A673 (cell line): ENCODE measurements at regions not wholly inside any gene's neighbourhood (a gene's known extent, or its start where the extent isn't known, plus 50 kb on each side); places are given as distances from the start of the nearest gene placed in this dataset.

Experiments used
- BruUV-seq: library from RNA; stranded (reverse); fragments of 400-500 nt; replicated peaks from 2 replicates; lab custom pipeline; 2021; lab: Mats Ljungman, UMichigan
- CTCF ChIA-PET: fragments of 300-600 bp; sonication (Branson Sonifier 250); formaldehyde crosslinking; loops from one replicate; lab custom pipeline; 2022; ENCODE audit warnings: antibody characterized with exemption; lab: Charles Lee
- POLR2A ChIA-PET: fragments of 300-600 bp; sonication (Branson Sonifier 250); formaldehyde crosslinking; loops from one replicate; lab custom pipeline; 2022; ENCODE audit warnings: antibody characterized with exemption; ENCODE audit not compliant: low non-redundant PET; lab: Charles Lee
- DNase-seq: peaks from one replicate; pipeline ENCODE4 v3.0.0-alpha.2; 2015; ENCODE audit warnings: low spot score
- H3K27ac ChIP-seq: fragments of 200-600 bp; sonication (generic); 2 replicates; pipeline ENCODE4 v1.5.1; 2016; ENCODE audit warnings: mixed run types, low read depth, mild to moderate bottlenecking, mixed read lengths, antibody characterized with exemption, low read length; ENCODE audit not compliant: poor library complexity, severe bottlenecking
- H3K27me3 ChIP-seq: fragments of 200-600 bp; sonication (generic); replicated peaks from 2 replicates; pipeline ENCODE4 v1.6.1; 2017; ENCODE audit warnings: mixed run types, low read depth, mild to moderate bottlenecking, mixed read lengths, antibody characterized with exemption, low read length; ENCODE audit not compliant: insufficient read depth, poor library complexity
- H3K36me3 ChIP-seq: fragments of 200-600 bp; sonication (generic); 2 replicates; pipeline ENCODE4 v1.6.1; 2016; ENCODE audit warnings: mixed run types, mild to moderate bottlenecking, mixed read lengths, antibody characterized with exemption, low read length; ENCODE audit not compliant: insufficient read depth, poor library complexity, severe bottlenecking
- H3K4me1 ChIP-seq: fragments of 200-600 bp; sonication (generic); 2 replicates; pipeline ENCODE4 v1.6.1; 2017; ENCODE audit warnings: mixed run types, mild to moderate bottlenecking, mixed read lengths, antibody characterized with exemption, low read length; ENCODE audit not compliant: insufficient read depth, poor library complexity, severe bottlenecking
- H3K4me3 ChIP-seq: fragments of 200-600 bp; sonication (generic); 2 replicates; pipeline ENCODE4 v1.5.1; 2016; ENCODE audit warnings: low read depth, mixed run types, mild to moderate bottlenecking, mixed read lengths, low read length; ENCODE audit not compliant: poor library complexity, severe bottlenecking
- H3K9me3 ChIP-seq: fragments of 200-600 bp; sonication (generic); 2 replicates; pipeline ENCODE4 v1.6.1; 2016; ENCODE audit warnings: mixed run types, low read depth, mild to moderate bottlenecking, mixed read lengths, antibody characterized with exemption, low read length; ENCODE audit not compliant: poor library complexity, severe bottlenecking
- CTCF ChIP-seq: fragments of 300-800, 200-600 bp; sonication (generic); conservative IDR thresholded peaks from 2 replicates; pipeline ENCODE4 v1.5.1; 2017; ENCODE audit warnings: low read depth, mild to moderate bottlenecking, antibody characterized with exemption, low read length, moderate library complexity, mixed read lengths
- EZH2 ChIP-seq: fragments of 200-600 bp; sonication (generic); IDR thresholded peaks from 2 replicates; pipeline ENCODE4 v1.6.1; 2017; ENCODE audit warnings: borderline replicate concordance, low read depth, mild to moderate bottlenecking, mixed read lengths, antibody characterized with exemption, low read length; ENCODE audit not compliant: poor library complexity, severe bottlenecking
- intact Hi-C: fragments of 100-400 bp; cut with micrococcal nuclease; formaldehyde crosslinking; loops from one replicate; pipeline ENCODE4 v1.10.0; 2022; ENCODE audit not compliant: unreplicated experiment

GRCh38 chrX:9362363-9362928, 102.4 kb upstream of the TBL1X start:
- TF ChIP-seq CTCF: no peak
- TF ChIP-seq EZH2: no peak
- no peaks in the 10 kb centered on the region for H3K9me3 ChIP-seq
- ChIA-PET POLR2A (interaction anchor here (0.6 kb wide), 1 partner anchor 56 kb away, joined by 4 read pairs; no protein-coding TSS in a partner anchor), CTCF (no interaction called here)
- no peaks in the 10 kb centered on the region for H3K36me3 ChIP-seq
- no TSS peak for BruUV-seq
- no peaks in the 10 kb centered on the region for H3K27me3 ChIP-seq
- no peaks in the 10 kb centered on the region for H3K4me1 ChIP-seq
- H3K4me3 ChIP-seq: no peak overlapping the region
- DNase-seq: no peak
- no peak overlapping the region for H3K27ac ChIP-seq
- intact Hi-C loops: no loop called here

- CTCF ChIA-PET: no interaction called here
- Histone ChIP-seq H3K9me3 (no peaks in the 10 kb centered on the region), H3K4me3 (no peak overlapping the region), H3K36me3 (no peaks in the 10 kb centered on the region), H3K4me1 (no peaks in the 10 kb centered on the region), H3K27me3 (no peaks in the 10 kb centered on the region), H3K27ac (no peak overlapping the region)
- TF ChIP-seq CTCF (no peak), EZH2 (no peak)
- no peak for DNase-seq
- POLR2A ChIA-PET: no interaction called here
- BruUV-seq: no TSS peak
- intact Hi-C loops: no loop called here
Measured at GRCh38 chrX:9367421-9367820, 97.4 kb upstream of the TBL1X start.

- H3K9me3 ChIP-seq: no peaks in the 10 kb centered on the region
Measured at GRCh38 chrX:9368262-9368661, 96.6 kb upstream of the TBL1X start.

More at GRCh38 chrX:9368262-9368661, 96.6 kb upstream of the TBL1X start:
- H3K27me3 ChIP-seq: no peaks in the 10 kb centered on the region
- no peaks in the 10 kb centered on the region for H3K36me3 ChIP-seq
- BruUV-seq: no TSS peak
- CTCF ChIA-PET: no interaction called here
- DNase-seq: no peak
- TF ChIP-seq EZH2: no peak
- no peak for TF ChIP-seq CTCF
- H3K4me3 ChIP-seq: no peak overlapping the region
- H3K4me1 ChIP-seq: no peaks in the 10 kb centered on the region
- intact Hi-C loops: no loop called here
- POLR2A ChIA-PET: no interaction called here
- no peak overlapping the region for H3K27ac ChIP-seq
